ENCODE measurements at regions not wholly inside any gene's neighbourhood (a gene's known extent, or its start where the extent isn't known, plus 50 kb on each side); places are given as distances from the start of the nearest gene placed in this dataset.

- H3K4me1 Mint-ChIP-seq (ENCODE audit: unreplicated experiment), result peaks cover 5% of the 10 kb centered on the region
- no peak overlapping the region for H3K27ac Mint-ChIP-seq (ENCODE audit: unreplicated experiment)
- H3K27me3 Mint-ChIP-seq (ENCODE audit: unreplicated experiment), result peaks cover 9% of the 10 kb centered on the region
- H3K36me3 Mint-ChIP-seq (ENCODE audit: unreplicated experiment), result no peaks in the 10 kb centered on the region
- no peak overlapping the region for H3K4me3 Mint-ChIP-seq (ENCODE audit: unreplicated experiment)
- DNase-seq (ENCODE audit: extremely low spot score, unreplicated experiment), result no peak
- H3K9me3 Mint-ChIP-seq (ENCODE audit: unreplicated experiment), result no peaks in the 10 kb centered on the region
- no peak for TF ChIP-seq CTCF (IDR thresholded peaks at IDR 0.05)
These were observed 321.1 kb upstream of the PLET1 start for GRCh38 chr11:112581747-112582146.

- Mint-ChIP-seq H3K27ac (ENCODE audit: unreplicated experiment) (no peak overlapping the region), H3K4me1 (ENCODE audit: unreplicated experiment) (peaks cover 5% of the 10 kb centered on the region), H3K36me3 (ENCODE audit: unreplicated experiment) (no peaks in the 10 kb centered on the region), H3K9me3 (ENCODE audit: unreplicated experiment) (no peaks in the 10 kb centered on the region), H3K4me3 (ENCODE audit: unreplicated experiment) (no peak overlapping the region), H3K27me3 (ENCODE audit: unreplicated experiment) (peaks cover 9% of the 10 kb centered on the region)
- no peak for TF ChIP-seq CTCF (IDR thresholded peaks at IDR 0.05)
- no peak for DNase-seq (ENCODE audit: extremely low spot score, unreplicated experiment)
These were observed 321.7 kb upstream of the PLET1 start for GRCh38 chr11:112582366-112582765.

GRCh38 chr11:112583261-112583893 is 322.7 kb upstream of the PLET1 start:
- TF ChIP-seq CTCF (IDR thresholded peaks at IDR 0.05), result no peak
- peaks cover 7% of the 10 kb centered on the region for H3K4me1 Mint-ChIP-seq (ENCODE audit: unreplicated experiment)
- DNase-seq (ENCODE audit: extremely low spot score, unreplicated experiment), result no peak
- no peak overlapping the region for H3K4me3 Mint-ChIP-seq (ENCODE audit: unreplicated experiment)
- H3K36me3 Mint-ChIP-seq (ENCODE audit: unreplicated experiment), result no peaks in the 10 kb centered on the region
- no peak overlapping the region for H3K27ac Mint-ChIP-seq (ENCODE audit: unreplicated experiment)
- H3K9me3 Mint-ChIP-seq (ENCODE audit: unreplicated experiment), result no peaks in the 10 kb centered on the region
- H3K27me3 Mint-ChIP-seq (ENCODE audit: unreplicated experiment), result peaks cover 9% of the 10 kb centered on the region

GRCh38 chr11:112584672-112585071 is 324.0 kb upstream of the PLET1 start:
- no peak for DNase-seq (ENCODE audit: extremely low spot score, unreplicated experiment)
- H3K4me3 Mint-ChIP-seq (ENCODE audit: unreplicated experiment), result no peak overlapping the region
- peaks cover 9% of the 10 kb centered on the region for H3K27me3 Mint-ChIP-seq (ENCODE audit: unreplicated experiment)
- peak; percentile 32 for TF ChIP-seq CTCF (IDR thresholded peaks at IDR 0.05)
- no peaks in the 10 kb centered on the region for H3K36me3 Mint-ChIP-seq (ENCODE audit: unreplicated experiment)
- H3K4me1 Mint-ChIP-seq (ENCODE audit: unreplicated experiment), result peaks cover 9% of the 10 kb centered on the region
- no peak overlapping the region for H3K27ac Mint-ChIP-seq (ENCODE audit: unreplicated experiment)
- no peaks in the 10 kb centered on the region for H3K9me3 Mint-ChIP-seq (ENCODE audit: unreplicated experiment)

GRCh38 chr11:112587664-112588063 is 327.0 kb upstream of the PLET1 start:
- H3K27ac Mint-ChIP-seq (ENCODE audit: unreplicated experiment), result no peak overlapping the region
- peaks cover 20% of the 10 kb centered on the region for H3K27me3 Mint-ChIP-seq (ENCODE audit: unreplicated experiment)
- DNase-seq (ENCODE audit: extremely low spot score, unreplicated experiment), result no peak
- no peak overlapping the region for H3K4me3 Mint-ChIP-seq (ENCODE audit: unreplicated experiment)
- H3K9me3 Mint-ChIP-seq (ENCODE audit: unreplicated experiment), result peaks cover 2% of the 10 kb centered on the region
- H3K4me1 Mint-ChIP-seq (ENCODE audit: unreplicated experiment), result peaks cover 7% of the 10 kb centered on the region
- H3K36me3 Mint-ChIP-seq (ENCODE audit: unreplicated experiment), result no peaks in the 10 kb centered on the region
- TF ChIP-seq CTCF (IDR thresholded peaks at IDR 0.05), result no peak
